Kidney (tissue), 13 donors: ENCODE measurements at regions not wholly inside any gene's neighbourhood (a gene's known extent, or its start where the extent isn't known, plus 50 kb on each side); places are given as distances from the start of the nearest gene placed in this dataset.

ENCODE experiments used
- DNase-seq, 5 donors: peaks; one replicate each; pipeline ENCODE4 v3.0.0-alpha.2; 2013 to 2020
- FAIRE-seq: peaks from 2 replicates; lab custom pipeline; 2012; peaks lifted over from hg19 to GRCh38; lab: Jason Lieb, UNC
- H3K27ac ChIP-seq, 2 donors: one replicate each; pipeline ENCODE4 v1.7.0; 2013; ENCODE audit warnings: low read depth in 2 of 2, low read length in 2 of 2, inconsistent platforms in 1 of 2
- H3K27me3 ChIP-seq: one replicate; pipeline ENCODE4 v1.7.1; 2013; ENCODE audit warnings: low read length, inconsistent platforms; ENCODE audit not compliant: control insufficient read depth, insufficient read depth
- H3K36me3 ChIP-seq, 3 donors: one replicate each; pipeline versions ENCODE4 v1.7.0 to v1.7.1; 2013; ENCODE audit warnings: low read length in 3 of 3, control low read depth in 1 of 3, inconsistent platforms in 1 of 3; ENCODE audit not compliant: insufficient read depth in 3 of 3, control insufficient read depth in 2 of 3
- H3K4me1 ChIP-seq, 3 donors: one replicate each; pipeline versions ENCODE4 v1.7.0 to v1.7.1; 2013; ENCODE audit warnings: low read length in 3 of 3, inconsistent platforms in 1 of 3, low read depth in 1 of 3; ENCODE audit not compliant: control insufficient read depth in 2 of 3, insufficient read depth in 2 of 3
- H3K4me3 ChIP-seq, 3 donors: one replicate each; pipeline versions ENCODE4 v1.7.0 to v1.8.1; 2013; ENCODE audit warnings: low read length in 3 of 3, control low read depth in 1 of 3, inconsistent platforms in 1 of 3
- H3K9ac ChIP-seq, 3 donors: one replicate each; pipeline versions ENCODE4 v1.7.0 to v1.7.1; 2013; ENCODE audit warnings: low read length in 3 of 3, control low read depth in 1 of 3, inconsistent platforms in 1 of 3
- H3K9me3 ChIP-seq, 3 donors: one replicate each; pipeline versions ENCODE4 v1.7.0 to v1.7.1; 2013; ENCODE audit warnings: low read length in 3 of 3, control low read depth in 1 of 3, inconsistent platforms in 1 of 3; ENCODE audit not compliant: control insufficient read depth in 2 of 3, insufficient read depth in 1 of 3
- CTCF ChIP-seq: IDR thresholded peaks from 3 replicates; pipeline ENCODE4 v1.5.1; 2012; ENCODE audit warnings: mild to moderate bottlenecking, moderate library complexity, borderline replicate concordance; ENCODE audit not compliant: insufficient read depth; ENCODE audit errors: extremely low read depth
- intact Hi-C: fragments of 100-400 bp; cut with DNase I; formaldehyde crosslinking; loops from one replicate; pipeline ENCODE4 v1.11.1; 2022
- donor health status: control.
- donor health status: control.
- donor health status: control.
- donor health status: control.
- donor health status: control.
- donor health status: DM: yes; HTN: yes; CAD: no.
- donor health status: Normal renal cell carcinoma (clear cell type).

- intact Hi-C loops: no loop called here
- no peak for FAIRE-seq
Observed at GRCh38 chr13:105965910-105966309, 569.6 kb downstream of the EFNB2 start.

GRCh38 chr13:105962080-105962479 lies 573.4 kb downstream of the EFNB2 start:
- Histone ChIP-seq H3K9ac (no peak overlapping the region), H3K4me3 (no peak overlapping the region), H3K27ac (no peak overlapping the region), H3K9me3 (no peaks in the 10 kb centered on the region), H3K36me3 (no peaks in the 10 kb centered on the region), H3K4me1 (peaks cover 0 to 2% (median 0%) of the 10 kb centered on the region in 3 donors), H3K27me3 (no peaks in the 10 kb centered on the region)
- intact Hi-C loops: no loop called here
- FAIRE-seq: no peak
- no peak for TF ChIP-seq CTCF
- DNase-seq: no peak

More at GRCh38 chr13:105965910-105966309, 569.6 kb downstream of the EFNB2 start:
- Histone ChIP-seq H3K4me3 (no peak overlapping the region), H3K36me3 (no peaks in the 10 kb centered on the region), H3K27me3 (no peaks in the 10 kb centered on the region), H3K27ac (no peak overlapping the region), H3K4me1 (peaks cover 0 to 3% (median 2%) of the 10 kb centered on the region in 3 donors), H3K9ac (no peak overlapping the region), H3K9me3 (no peaks in the 10 kb centered on the region)
- no peak for TF ChIP-seq CTCF
- DNase-seq: no peak

- Histone ChIP-seq H3K27ac (no peak overlapping the region), H3K36me3 (no peaks in the 10 kb centered on the region), H3K9ac (no peak overlapping the region), H3K4me3 (no peak overlapping the region), H3K4me1 (peaks cover 0 to 2% (median 0%) of the 10 kb centered on the region in 3 donors), H3K9me3 (no peaks in the 10 kb centered on the region), H3K27me3 (no peaks in the 10 kb centered on the region)
- no peak for TF ChIP-seq CTCF
- FAIRE-seq (no peak), DNase-seq (no peak)
- intact Hi-C loops: no loop called here
Observed at GRCh38 chr13:105961438-105961837, 574.0 kb downstream of the EFNB2 start.

GRCh38 chr13:105960326-105960725 lies 575.1 kb downstream of the EFNB2 start:
- Histone ChIP-seq H3K27ac (no peak overlapping the region), H3K4me3 (no peak overlapping the region), H3K9ac (no peak overlapping the region), H3K36me3 (no peaks in the 10 kb centered on the region), H3K9me3 (no peaks in the 10 kb centered on the region), H3K4me1 (peaks cover 0 to 2% (median 0%) of the 10 kb centered on the region in 3 donors), H3K27me3 (no peaks in the 10 kb centered on the region)
- TF ChIP-seq CTCF: no peak
- intact Hi-C loops: no loop called here
- no peak for DNase-seq
- FAIRE-seq: no peak
